ENCODE measurements at regions not wholly inside any gene's neighbourhood (a gene's known extent, or its start where the extent isn't known, plus 50 kb on each side); places are given as distances from the start of the nearest gene placed in this dataset.

DNA sequence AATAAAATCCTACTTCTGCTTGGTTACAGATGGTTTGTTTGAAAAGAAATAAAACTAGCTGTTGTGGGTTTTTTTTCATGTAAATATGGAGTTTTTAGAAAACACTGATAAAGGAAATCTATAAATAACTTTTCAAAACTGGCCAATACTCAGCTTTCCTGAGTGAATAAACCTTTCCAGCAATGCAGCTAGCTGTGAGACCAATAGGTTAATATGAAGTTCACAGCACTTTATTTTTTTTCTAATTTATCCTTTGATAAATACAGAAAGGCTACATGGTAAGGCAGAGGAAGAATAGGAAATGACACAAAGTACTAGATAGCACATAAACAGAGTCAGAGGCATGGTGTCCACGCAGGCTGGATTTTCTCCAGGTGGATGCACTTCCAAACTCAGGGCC is 154.0 kb downstream of the COG6 start (continued):
- TF ChIP-seq, protein P1, sequence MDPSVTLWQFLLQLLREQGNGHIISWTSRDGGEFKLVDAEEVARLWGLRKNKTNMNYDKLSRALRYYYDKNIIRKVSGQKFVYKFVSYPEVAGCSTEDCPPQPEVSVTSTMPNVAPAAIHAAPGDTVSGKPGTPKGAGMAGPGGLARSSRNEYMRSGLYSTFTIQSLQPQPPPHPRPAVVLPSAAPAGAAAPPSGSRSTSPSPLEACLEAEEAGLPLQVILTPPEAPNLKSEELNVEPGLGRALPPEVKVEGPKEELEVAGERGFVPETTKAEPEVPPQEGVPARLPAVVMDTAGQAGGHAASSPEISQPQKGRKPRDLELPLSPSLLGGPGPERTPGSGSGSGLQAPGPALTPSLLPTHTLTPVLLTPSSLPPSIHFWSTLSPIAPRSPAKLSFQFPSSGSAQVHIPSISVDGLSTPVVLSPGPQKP (IDR thresholded peaks at IDR 0.05; ENCODE audit: low read depth, low read length) = no peak

DNA sequence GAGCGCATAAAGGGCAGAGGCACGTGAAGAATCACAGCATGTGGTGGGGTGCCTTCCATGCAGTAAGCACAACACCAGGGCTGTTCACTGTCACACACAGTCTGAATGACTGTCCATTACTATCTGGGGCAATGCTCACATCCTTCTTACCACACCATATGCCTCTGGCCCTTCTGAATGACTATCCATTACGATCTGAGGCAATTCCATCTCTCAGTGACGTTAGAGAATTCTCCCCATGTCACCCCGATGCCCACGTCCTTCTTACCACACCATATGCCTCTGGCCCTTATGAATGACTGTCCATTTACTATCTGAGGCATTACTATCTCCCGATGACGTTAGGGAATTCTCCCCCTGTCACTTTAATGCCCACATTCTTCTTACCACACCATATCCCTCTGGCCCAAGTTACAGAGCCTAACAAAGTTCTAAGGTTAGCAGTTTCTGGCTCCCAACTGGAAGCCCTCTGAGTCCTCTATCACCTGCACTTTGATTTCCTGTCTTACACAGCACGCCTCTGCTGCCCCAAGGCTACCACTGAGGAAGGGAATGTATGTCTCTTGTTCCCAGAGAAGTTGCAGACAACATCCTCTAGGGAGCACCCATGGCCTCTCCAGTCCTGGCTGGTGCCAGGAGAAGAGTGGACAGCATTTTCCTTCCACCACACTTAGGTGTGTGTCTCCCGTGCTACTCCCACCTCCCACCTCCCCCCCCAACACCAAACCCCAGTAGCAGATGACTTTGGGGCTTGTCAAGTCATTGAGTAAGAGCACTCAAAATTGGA is 154.8 kb downstream of the COG6 start:
- CTCF ChIA-PET = no interaction called here
- TF ChIP-seq ASH2L (IDR thresholded peaks at IDR 0.05; ENCODE audit: borderline replicate concordance, low read depth) (no peak), SIN3A (IDR thresholded peaks at IDR 0.05; ENCODE audit: low read depth, low read length) (no peak), ZNF622 (IDR thresholded peaks at IDR 0.05) (no peak), YY1 (IDR thresholded peaks at IDR 0.05; ENCODE audit: low read depth, low read length) (no peak), SRF (IDR thresholded peaks at IDR 0.05; ENCODE audit: low read depth in 2 of 2, low read length in 2 of 2) (no peak), BHLHE40 (IDR thresholded peaks at IDR 0.05; ENCODE audit: borderline replicate concordance in 1 of 2, low read depth in 2 of 2, low read length in 1 of 2) (no peak), TCF7 (IDR thresholded peaks at IDR 0.05; ENCODE audit: borderline replicate concordance) (no peak), HDAC6 (IDR thresholded peaks at IDR 0.05; ENCODE audit: unreplicated experiment) (no peak)
- TF ChIP-seq, protein P2, sequence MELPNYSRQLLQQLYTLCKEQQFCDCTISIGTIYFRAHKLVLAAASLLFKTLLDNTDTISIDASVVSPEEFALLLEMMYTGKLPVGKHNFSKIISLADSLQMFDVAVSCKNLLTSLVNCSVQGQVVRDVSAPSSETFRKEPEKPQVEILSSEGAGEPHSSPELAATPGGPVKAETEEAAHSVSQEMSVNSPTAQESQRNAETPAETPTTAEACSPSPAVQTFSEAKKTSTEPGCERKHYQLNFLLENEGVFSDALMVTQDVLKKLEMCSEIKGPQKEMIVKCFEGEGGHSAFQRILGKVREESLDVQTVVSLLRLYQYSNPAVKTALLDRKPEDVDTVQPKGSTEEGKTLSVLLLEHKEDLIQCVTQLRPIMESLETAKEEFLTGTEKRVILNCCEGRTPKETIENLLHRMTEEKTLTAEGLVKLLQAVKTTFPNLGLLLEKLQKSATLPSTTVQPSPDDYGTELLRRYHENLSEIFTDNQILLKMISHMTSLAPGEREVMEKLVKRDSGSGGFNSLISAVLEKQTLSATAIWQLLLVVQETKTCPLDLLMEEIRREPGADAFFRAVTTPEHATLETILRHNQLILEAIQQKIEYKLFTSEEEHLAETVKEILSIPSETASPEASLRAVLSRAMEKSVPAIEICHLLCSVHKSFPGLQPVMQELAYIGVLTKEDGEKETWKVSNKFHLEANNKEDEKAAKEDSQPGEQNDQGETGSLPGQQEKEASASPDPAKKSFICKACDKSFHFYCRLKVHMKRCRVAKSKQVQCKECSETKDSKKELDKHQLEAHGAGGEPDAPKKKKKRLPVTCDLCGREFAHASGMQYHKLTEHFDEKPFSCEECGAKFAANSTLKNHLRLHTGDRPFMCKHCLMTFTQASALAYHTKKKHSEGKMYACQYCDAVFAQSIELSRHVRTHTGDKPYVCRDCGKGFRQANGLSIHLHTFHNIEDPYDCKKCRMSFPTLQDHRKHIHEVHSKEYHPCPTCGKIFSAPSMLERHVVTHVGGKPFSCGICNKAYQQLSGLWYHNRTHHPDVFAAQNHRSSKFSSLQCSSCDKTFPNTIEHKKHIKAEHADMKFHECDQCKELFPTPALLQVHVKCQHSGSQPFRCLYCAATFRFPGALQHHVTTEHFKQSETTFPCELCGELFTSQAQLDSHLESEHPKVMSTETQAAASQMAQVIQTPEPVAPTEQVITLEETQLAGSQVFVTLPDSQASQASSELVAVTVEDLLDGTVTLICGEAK (IDR thresholded peaks at IDR 0.05; ENCODE audit: borderline replicate concordance) = no peak
- TF ChIP-seq, protein P3, sequence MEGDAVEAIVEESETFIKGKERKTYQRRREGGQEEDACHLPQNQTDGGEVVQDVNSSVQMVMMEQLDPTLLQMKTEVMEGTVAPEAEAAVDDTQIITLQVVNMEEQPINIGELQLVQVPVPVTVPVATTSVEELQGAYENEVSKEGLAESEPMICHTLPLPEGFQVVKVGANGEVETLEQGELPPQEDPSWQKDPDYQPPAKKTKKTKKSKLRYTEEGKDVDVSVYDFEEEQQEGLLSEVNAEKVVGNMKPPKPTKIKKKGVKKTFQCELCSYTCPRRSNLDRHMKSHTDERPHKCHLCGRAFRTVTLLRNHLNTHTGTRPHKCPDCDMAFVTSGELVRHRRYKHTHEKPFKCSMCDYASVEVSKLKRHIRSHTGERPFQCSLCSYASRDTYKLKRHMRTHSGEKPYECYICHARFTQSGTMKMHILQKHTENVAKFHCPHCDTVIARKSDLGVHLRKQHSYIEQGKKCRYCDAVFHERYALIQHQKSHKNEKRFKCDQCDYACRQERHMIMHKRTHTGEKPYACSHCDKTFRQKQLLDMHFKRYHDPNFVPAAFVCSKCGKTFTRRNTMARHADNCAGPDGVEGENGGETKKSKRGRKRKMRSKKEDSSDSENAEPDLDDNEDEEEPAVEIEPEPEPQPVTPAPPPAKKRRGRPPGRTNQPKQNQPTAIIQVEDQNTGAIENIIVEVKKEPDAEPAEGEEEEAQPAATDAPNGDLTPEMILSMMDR (IDR thresholded peaks at IDR 0.05 in 2 of 3, conservative IDR thresholded peaks at IDR 0.05 in 1 of 3; ENCODE audit: control insufficient read depth in 2 of 3, extremely low read depth in 1 of 3, insufficient read depth in 1 of 3, low read depth in 3 of 3, low read length in 3 of 3) = no peak

More for the DNA sequence above, 154.8 kb downstream of the COG6 start:
- DNase-seq (ENCODE audit: low read depth, low spot score) (no peak), FAIRE-seq (no peak), ATAC-seq (no peak)
- Histone ChIP-seq H3K4me3 (no peak overlapping the region), H3K9me3 (replicated peaks; ENCODE audit: control insufficient read depth, insufficient read depth, low read length) (no peaks in the 10 kb centered on the region), H2AFZ (ENCODE audit: control insufficient read depth, low read depth, low read length) (no peak overlapping the region), H3K36me3 (ENCODE audit: control insufficient read depth in 2 of 2, insufficient read depth in 2 of 2, low read length in 1 of 2) (no peaks in the 10 kb centered on the region), H3K4me2 (ENCODE audit: control insufficient read depth, insufficient read depth) (no peak overlapping the region), H3K4me1 (ENCODE audit: control insufficient read depth, insufficient read depth, low read length) (no peaks in the 10 kb centered on the region), H3K27me3 (replicated peaks in 1 of 2; ENCODE audit: control insufficient read depth in 2 of 2, insufficient read depth in 2 of 2, low read length in 1 of 2) (no peaks in the 10 kb centered on the region), H4K20me1 (ENCODE audit: control insufficient read depth, insufficient read depth) (no peaks in the 10 kb centered on the region), H3K27ac (ENCODE audit: control insufficient read depth, insufficient read depth) (no peak overlapping the region), H3K79me2 (ENCODE audit: control insufficient read depth, insufficient read depth, low read length) (no peaks in the 10 kb centered on the region), H3K9ac (ENCODE audit: control insufficient read depth, insufficient read depth, low read length) (no peak overlapping the region)
- WGBS (ENCODE audit: insufficient coverage, insufficient replicate concordance, low lambda C conversion rate, missing lambda C conversion rate) = 45% methylated on average over 10 of the region's 10 CpGs
- POLR2A ChIA-PET = no interaction called here
- BruUV-seq (replicated peaks) = no TSS peak
- in situ Hi-C loops (cut with MboI) (no loop called here), intact Hi-C loops (cut with micrococcal nuclease; ENCODE audit: unreplicated experiment) (no loop called here)
- RAD21 ChIA-PET (ENCODE audit: unreplicated experiment) = no interaction called here
- SMC1A ChIA-PET (ENCODE audit: uncharacterized antibody, unreplicated experiment) = no interaction called here
